HUDEP-2 (cell line): ENCODE measurements at regions not wholly inside any gene's neighbourhood (a gene's known extent, or its start where the extent isn't known, plus 50 kb on each side); places are given as distances from the start of the nearest gene placed in this dataset.
"Not testable (repeated sequence)": the region's sequence is repeated elsewhere in the genome, so short reads cannot be mapped to it uniquely, and the experiment has no call there.

Experiments
- DNase-seq, 76 experiments: peaks; one replicate each; lab custom pipeline; 2025; ENCODE audit not compliant: unreplicated experiment in 76 of 76; lab: John Stamatoyannopoulos, UW

GRCh38 chr4:159545556-159545955, 442.7 kb downstream of the RAPGEF2 start:
- DNase-seq: no peak

- DNase-seq: no peak
Measured at GRCh38 chr4:159547645-159548308, 444.9 kb downstream of the RAPGEF2 start.

GRCh38 chr4:159549098-159549518, 446.2 kb downstream of the RAPGEF2 start:
- no peak for DNase-seq

GRCh38 chr4:159551281-159551680, 448.4 kb downstream of the RAPGEF2 start:
- DNase-seq: no peak

- no peak for DNase-seq
Measured at GRCh38 chr4:159552979-159553768, 450.3 kb downstream of the RAPGEF2 start.

- no peak for DNase-seq
Measured at GRCh38 chr4:159555873-159556272, 453.0 kb downstream of the RAPGEF2 start.

- DNase-seq: no peak
Measured at GRCh38 chr4:159562366-159562765, 459.5 kb downstream of the RAPGEF2 start.

GRCh38 chr4:159563257-159563656, 460.4 kb downstream of the RAPGEF2 start:
- DNase-seq: no peak

- no peak for DNase-seq
Measured at GRCh38 chr4:159564615-159565014, 461.7 kb downstream of the RAPGEF2 start.

- no peak for DNase-seq
Measured at GRCh38 chr4:159566786-159567185, 463.9 kb downstream of the RAPGEF2 start.

- no peak for DNase-seq
Measured at GRCh38 chr4:159577241-159577640, 474.4 kb downstream of the RAPGEF2 start.

GRCh38 chr4:159582685-159583084, 479.8 kb downstream of the RAPGEF2 start:
- no peak for DNase-seq

GRCh38 chr4:159592898-159593556, 490.1 kb downstream of the RAPGEF2 start:
- no peak for DNase-seq

GRCh38 chr4:159593681-159594080, 490.8 kb downstream of the RAPGEF2 start:
- no peak for DNase-seq

GRCh38 chr4:159594576-159594975, 491.7 kb downstream of the RAPGEF2 start:
- DNase-seq: no peak

- not testable (repeated sequence) for DNase-seq
Measured at GRCh38 chr4:159595101-159595500, 492.2 kb downstream of the RAPGEF2 start.

GRCh38 chr4:159598602-159599001, 495.7 kb downstream of the RAPGEF2 start:
- DNase-seq: no peak

GRCh38 chr4:159600061-159600460, 497.2 kb downstream of the RAPGEF2 start:
- DNase-seq: no peak

- DNase-seq: no peak
Measured at GRCh38 chr4:159604781-159605180, 501.9 kb downstream of the RAPGEF2 start.

- DNase-seq: no peak
Measured at GRCh38 chr4:159606835-159607234, 504.0 kb downstream of the RAPGEF2 start.

- DNase-seq: no peak
Measured at GRCh38 chr4:159607809-159608208, 504.9 kb downstream of the RAPGEF2 start.

- DNase-seq: no peak
Measured at GRCh38 chr4:159608436-159608835, 505.6 kb downstream of the RAPGEF2 start.
